ENCODE measurements at regions not wholly inside any gene's neighbourhood (a gene's known extent, or its start where the extent isn't known, plus 50 kb on each side); places are given as distances from the start of the nearest gene placed in this dataset.

DNA sequence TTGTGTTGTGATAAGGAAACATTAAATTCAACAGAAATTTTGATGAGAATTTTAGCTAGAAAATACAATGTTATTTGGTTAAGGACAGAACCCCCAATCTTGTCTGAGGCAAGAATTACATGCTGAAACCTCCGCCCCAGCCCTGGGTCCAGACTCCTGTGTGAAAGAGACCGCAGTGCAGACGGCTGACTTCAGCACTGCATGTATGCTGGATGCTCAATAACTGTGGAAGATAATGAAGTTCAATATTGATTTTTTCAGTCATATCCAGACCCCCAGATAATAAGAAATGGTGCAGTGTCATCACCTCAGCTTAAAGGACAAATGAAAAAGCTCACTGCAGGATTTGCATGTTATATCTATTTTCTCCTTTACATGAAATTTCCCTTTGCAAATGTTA is 188.3 kb upstream of the CNTN4 start:
- Mint-ChIP-seq H3K9me3 (peaks cover 0 to 3% (median 2%) of the 10 kb centered on the region in 7 donors), H3K4me1 (no peaks in the 10 kb centered on the region), H3K4me3 (no peak overlapping the region), H3K36me3 (no peaks in the 10 kb centered on the region), H3K27me3 (ENCODE audit: low read depth in 3 of 3) (no peaks in the 10 kb centered on the region), H3K27ac (no peak overlapping the region)
- H3K4me2 ChIP-seq (replicated peaks; ENCODE audit: extremely low read depth, low read length, poor library complexity, severe bottlenecking) = no peak overlapping the region
- no peaks in the 10 kb centered on the region for H3K79me2 ChIP-seq (ENCODE audit: insufficient read depth, low read length)
- no peaks in the 10 kb centered on the region for H3K4me1 ChIP-seq (ENCODE audit: control insufficient read depth in 1 of 2, insufficient read depth in 2 of 2, low read length in 2 of 2)
- no peak overlapping the region for H2AFZ ChIP-seq (ENCODE audit: insufficient read depth, low read depth, low read length, poor library complexity, severe bottlenecking)
- intact Hi-C loops (cut with micrococcal nuclease) = no loop called here
- no peak overlapping the region for H3K9ac ChIP-seq (ENCODE audit: insufficient read depth, low read length, poor library complexity, severe bottlenecking)
- no peaks in the 10 kb centered on the region for H4K20me1 ChIP-seq (ENCODE audit: insufficient read depth, low read length)
- no CpG with 5 or more reads among the region's 3 CpGs for WGBS (ENCODE audit: insufficient coverage)
- H3K27ac ChIP-seq (ENCODE audit: low read depth in 1 of 2, low read length in 2 of 2) = no peak overlapping the region
- H3K4me3 ChIP-seq (replicated peaks in 1 of 3; ENCODE audit: low read depth in 2 of 3, low read length in 3 of 3) = no peak overlapping the region
- H3K27me3 ChIP-seq (ENCODE audit: control insufficient read depth in 2 of 2, insufficient read depth in 2 of 2, low read length in 2 of 2) = no peaks in the 10 kb centered on the region
- H3K9me3 ChIP-seq (replicated peaks in 1 of 2; ENCODE audit: control insufficient read depth in 1 of 2, insufficient read depth in 1 of 2, low read length in 2 of 2) = peaks cover 2 to 4% of the 10 kb centered on the region in 2 donors
- TF ChIP-seq, protein P1, sequence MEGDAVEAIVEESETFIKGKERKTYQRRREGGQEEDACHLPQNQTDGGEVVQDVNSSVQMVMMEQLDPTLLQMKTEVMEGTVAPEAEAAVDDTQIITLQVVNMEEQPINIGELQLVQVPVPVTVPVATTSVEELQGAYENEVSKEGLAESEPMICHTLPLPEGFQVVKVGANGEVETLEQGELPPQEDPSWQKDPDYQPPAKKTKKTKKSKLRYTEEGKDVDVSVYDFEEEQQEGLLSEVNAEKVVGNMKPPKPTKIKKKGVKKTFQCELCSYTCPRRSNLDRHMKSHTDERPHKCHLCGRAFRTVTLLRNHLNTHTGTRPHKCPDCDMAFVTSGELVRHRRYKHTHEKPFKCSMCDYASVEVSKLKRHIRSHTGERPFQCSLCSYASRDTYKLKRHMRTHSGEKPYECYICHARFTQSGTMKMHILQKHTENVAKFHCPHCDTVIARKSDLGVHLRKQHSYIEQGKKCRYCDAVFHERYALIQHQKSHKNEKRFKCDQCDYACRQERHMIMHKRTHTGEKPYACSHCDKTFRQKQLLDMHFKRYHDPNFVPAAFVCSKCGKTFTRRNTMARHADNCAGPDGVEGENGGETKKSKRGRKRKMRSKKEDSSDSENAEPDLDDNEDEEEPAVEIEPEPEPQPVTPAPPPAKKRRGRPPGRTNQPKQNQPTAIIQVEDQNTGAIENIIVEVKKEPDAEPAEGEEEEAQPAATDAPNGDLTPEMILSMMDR (IDR thresholded peaks at IDR 0.05) = no peak
- no peaks in the 10 kb centered on the region for H3K36me3 ChIP-seq (replicated peaks in 1 of 2; ENCODE audit: control insufficient read depth in 1 of 2, insufficient read depth in 2 of 2, low read length in 2 of 2)
- no peak for DNase-seq

- peaks cover 7 to 22% (median 14%) of the 10 kb centered on the region in 7 donors for H3K9me3 Mint-ChIP-seq
- Histone ChIP-seq H3K9me3 (replicated peaks in 1 of 2; ENCODE audit: control insufficient read depth in 1 of 2, insufficient read depth in 1 of 2, low read length in 2 of 2) (peaks cover 19% of the 10 kb centered on the region in 2 donors), H2AFZ (ENCODE audit: insufficient read depth, low read depth, low read length, poor library complexity, severe bottlenecking) (no peak overlapping the region), H4K20me1 (ENCODE audit: insufficient read depth, low read length) (no peaks in the 10 kb centered on the region), H3K27me3 (ENCODE audit: control insufficient read depth in 2 of 2, insufficient read depth in 2 of 2, low read length in 2 of 2) (no peaks in the 10 kb centered on the region), H3K27ac (ENCODE audit: low read depth in 1 of 2, low read length in 2 of 2) (no peak overlapping the region), H3K9ac (ENCODE audit: insufficient read depth, low read length, poor library complexity, severe bottlenecking) (no peak overlapping the region), H3K4me2 (replicated peaks; ENCODE audit: extremely low read depth, low read length, poor library complexity, severe bottlenecking) (no peak overlapping the region), H3K79me2 (ENCODE audit: insufficient read depth, low read length) (no peaks in the 10 kb centered on the region), H3K4me1 (ENCODE audit: control insufficient read depth in 1 of 2, insufficient read depth in 2 of 2, low read length in 2 of 2) (no peaks in the 10 kb centered on the region), H3K4me3 (replicated peaks in 1 of 3; ENCODE audit: low read depth in 2 of 3, low read length in 3 of 3) (no peak overlapping the region), H3K36me3 (replicated peaks in 1 of 2; ENCODE audit: control insufficient read depth in 1 of 2, insufficient read depth in 2 of 2, low read length in 2 of 2) (no peaks in the 10 kb centered on the region)
- H3K36me3 Mint-ChIP-seq = no peaks in the 10 kb centered on the region
- no peaks in the 10 kb centered on the region for H3K4me1 Mint-ChIP-seq
- TF ChIP-seq, protein P1 (IDR thresholded peaks at IDR 0.05) = no peak
- no peaks in the 10 kb centered on the region for H3K27me3 Mint-ChIP-seq (ENCODE audit: low read depth in 3 of 3)
- DNase-seq = no peak
- no peak overlapping the region for H3K4me3 Mint-ChIP-seq
- 90% methylated on average over 7 of the region's 8 CpGs for WGBS (ENCODE audit: insufficient coverage)
- no peak overlapping the region for H3K27ac Mint-ChIP-seq
- intact Hi-C loops (cut with micrococcal nuclease) = no loop called here
Observed at GRCh38 chr3:1929788-1930414, 168.8 kb upstream of the CNTN4 start.
